Right cardiac atrium (tissue), 5 donors: ENCODE measurements at regions not wholly inside any gene's neighbourhood (a gene's known extent, or its start where the extent isn't known, plus 50 kb on each side); places are given as distances from the start of the nearest gene placed in this dataset.

Source experiments
- ATAC-seq, 2 donors: fragments of 200-7000 bp; cut with Tn5 transposase; one replicate each; pipeline versions ENCODE4 v1.8.0 to v1.9.1; 2020; ENCODE audit warnings: moderate library complexity in 2 of 2, mild to moderate bottlenecking in 1 of 2
- DNase-seq, 3 donors: peaks; one replicate each; pipeline ENCODE4 v3.0.0-alpha.2; 2020
- H3K27ac ChIP-seq: one replicate; pipeline ENCODE4 v1.5.1; 2013; ENCODE audit warnings: mild to moderate bottlenecking, low read length, control low read depth, moderate library complexity
- H3K27me3 ChIP-seq: one replicate; pipeline ENCODE4 v1.6.1; 2013; ENCODE audit not compliant: control insufficient read depth, insufficient read depth
- H3K4me1 ChIP-seq: one replicate; pipeline ENCODE4 v1.6.1; 2013; ENCODE audit warnings: low read length; ENCODE audit not compliant: control insufficient read depth, insufficient read depth
- H3K4me3 ChIP-seq: one replicate; pipeline ENCODE4 v1.5.1; 2013; ENCODE audit warnings: low read length, control low read depth
- H3K9me3 ChIP-seq: one replicate; pipeline ENCODE4 v1.6.1; 2013; ENCODE audit warnings: low read length; ENCODE audit not compliant: control insufficient read depth
- WGBS: extraction: QIAGEN DNeasy Blood & Tissue Kit; methylation state at CpG from one replicate; pipeline ENCODE4 v1.1.7; 2013; 5-methylcytosine and 5-hydroxymethylcytosine counted together
- intact Hi-C, 4 donors: fragments of 100-400 bp; cut with DNase I; formaldehyde crosslinking; loops; one replicate each; pipeline versions ENCODE4 v1.11.0 to v1.14.0; 2022 to 2023
- donor health status: healthy with polysubstance abuse.
- donor health status: DM: no; HTN: yes; CAD: no.
- donor health status: DM: no; HTN: no; CAD: no.
- donor health status: DM: no; HTN: yes; CAD: no; lungs with severe emphysema.
- donor health status: DM: yes; HTN: yes; CAD: no.

GRCh38 chr12:114992443-114992842, 308.5 kb upstream of the TBX3 start:
- 75% methylated on average over 1 of the region's 1 CpG for WGBS
- ATAC-seq (no peak), DNase-seq (no peak)
- Histone ChIP-seq H3K4me3 (no peak overlapping the region), H3K27ac (no peak overlapping the region), H3K27me3 (no peaks in the 10 kb centered on the region), H3K9me3 (no peaks in the 10 kb centered on the region), H3K4me1 (no peaks in the 10 kb centered on the region)
- intact Hi-C loops = no loop called here

- no peak overlapping the region for H3K27ac ChIP-seq
- WGBS = 94% methylated on average over 4 of the region's 4 CpGs
Measured at GRCh38 chr12:114990381-114990780, 306.4 kb upstream of the TBX3 start.

GRCh38 chr12:114986849-114987248, 302.9 kb upstream of the TBX3 start:
- WGBS = 92% methylated on average over 1 of the region's 1 CpG
- intact Hi-C loops = no loop called here
- ATAC-seq (no peak), DNase-seq (no peak)
- no peaks in the 10 kb centered on the region for H3K9me3 ChIP-seq
- H3K27ac ChIP-seq = no peak overlapping the region
- no peaks in the 10 kb centered on the region for H3K4me1 ChIP-seq
- H3K4me3 ChIP-seq = no peak overlapping the region
- no peaks in the 10 kb centered on the region for H3K27me3 ChIP-seq

More at GRCh38 chr12:114990381-114990780, 306.4 kb upstream of the TBX3 start:
- Histone ChIP-seq H3K4me1 (no peaks in the 10 kb centered on the region), H3K27me3 (no peaks in the 10 kb centered on the region), H3K9me3 (no peaks in the 10 kb centered on the region), H3K4me3 (no peak overlapping the region)
- DNase-seq = no peak
- intact Hi-C loops = no loop called here
- ATAC-seq = no peak

- Histone ChIP-seq H3K9me3 (no peaks in the 10 kb centered on the region), H3K4me1 (no peaks in the 10 kb centered on the region), H3K27me3 (no peaks in the 10 kb centered on the region), H3K27ac (no peak overlapping the region), H3K4me3 (no peak overlapping the region)
- DNase-seq (no peak), ATAC-seq (no peak)
- intact Hi-C loops = no loop called here
Measured at GRCh38 chr12:114986178-114986714, 302.3 kb upstream of the TBX3 start.

- ATAC-seq = no peak
- intact Hi-C loops = no loop called here
- no peaks in the 10 kb centered on the region for H3K9me3 ChIP-seq
- no peak overlapping the region for H3K27ac ChIP-seq
- 83% methylated on average over 2 of the region's 2 CpGs for WGBS
- no peak overlapping the region for H3K4me3 ChIP-seq
- no peak for DNase-seq
- H3K27me3 ChIP-seq = no peaks in the 10 kb centered on the region
- no peaks in the 10 kb centered on the region for H3K4me1 ChIP-seq
Measured at GRCh38 chr12:114984634-114985061, 300.7 kb upstream of the TBX3 start.

GRCh38 chr12:114982760-114983159, 298.8 kb upstream of the TBX3 start:
- WGBS = 58% methylated on average over 2 of the region's 2 CpGs

GRCh38 chr12:114981036-114981435, 297.1 kb upstream of the TBX3 start:
- no peak for ATAC-seq
- Histone ChIP-seq H3K4me1 (no peaks in the 10 kb centered on the region), H3K27me3 (no peaks in the 10 kb centered on the region), H3K9me3 (no peaks in the 10 kb centered on the region), H3K27ac (no peak overlapping the region), H3K4me3 (no peak overlapping the region)
- intact Hi-C loops = no loop called here
- DNase-seq = no peak
- WGBS = 74% methylated on average over 4 of the region's 4 CpGs

More at GRCh38 chr12:114982760-114983159, 298.8 kb upstream of the TBX3 start:
- Histone ChIP-seq H3K9me3 (no peaks in the 10 kb centered on the region), H3K27me3 (no peaks in the 10 kb centered on the region), H3K4me1 (no peaks in the 10 kb centered on the region), H3K27ac (no peak overlapping the region), H3K4me3 (no peak overlapping the region)
- DNase-seq = no peak
- intact Hi-C loops = no loop called here
- ATAC-seq = no peak

GRCh38 chr12:114976959-114977358, 293.0 kb upstream of the TBX3 start:
- Histone ChIP-seq H3K4me1 (no peaks in the 10 kb centered on the region), H3K9me3 (no peaks in the 10 kb centered on the region), H3K27ac (no peak overlapping the region), H3K4me3 (no peak overlapping the region), H3K27me3 (no peaks in the 10 kb centered on the region)
- intact Hi-C loops = no loop called here
- ATAC-seq (no peak), DNase-seq (no peak)

GRCh38 chr12:114976372-114976771, 292.4 kb upstream of the TBX3 start:
- WGBS = 86% methylated on average over 2 of the region's 2 CpGs
- Histone ChIP-seq H3K4me3 (no peak overlapping the region), H3K27ac (no peak overlapping the region), H3K27me3 (no peaks in the 10 kb centered on the region), H3K9me3 (no peaks in the 10 kb centered on the region), H3K4me1 (no peaks in the 10 kb centered on the region)
- intact Hi-C loops = no loop called here
- no peak for ATAC-seq
- no peak for DNase-seq

- Histone ChIP-seq H3K27ac (no peak overlapping the region), H3K9me3 (no peaks in the 10 kb centered on the region), H3K27me3 (no peaks in the 10 kb centered on the region), H3K4me3 (no peak overlapping the region), H3K4me1 (no peaks in the 10 kb centered on the region)
- DNase-seq (peak in 2 of 3 donors; percentile 49 to 68), ATAC-seq (peak in 1 of 2 donors; percentile 83)
- 60% methylated on average over 4 of the region's 4 CpGs for WGBS
- intact Hi-C loops = no loop called here
Measured at GRCh38 chr12:114975640-114976310, 291.8 kb upstream of the TBX3 start.

GRCh38 chr12:114974826-114975639, 291.1 kb upstream of the TBX3 start:
- Histone ChIP-seq H3K27ac (no peak overlapping the region), H3K9me3 (no peaks in the 10 kb centered on the region), H3K27me3 (no peaks in the 10 kb centered on the region), H3K4me3 (no peak overlapping the region), H3K4me1 (no peaks in the 10 kb centered on the region)
- WGBS = 54% methylated on average over 6 of the region's 6 CpGs
- ATAC-seq (peak in 1 of 2 donors; percentile 67), DNase-seq (peak in 1 of 3 donors; percentile 50)
- intact Hi-C loops = no loop called here
